H1 (cell line): ENCODE measurements at regions not wholly inside any gene's neighbourhood (a gene's known extent, or its start where the extent isn't known, plus 50 kb on each side); places are given as distances from the start of the nearest gene placed in this dataset.
A peak's percentile ranks its signal among the peaks of the same experiment; 100 is the strongest.

Experiments
- CTCF ChIA-PET: fragments of 300-600 bp; sonication (Branson Sonifier 250); formaldehyde crosslinking; loops from one replicate; lab custom pipeline; 2021; ENCODE audit not compliant: partially characterized antibody; lab: Charles Lee
- POLR2A ChIA-PET: fragments of 300-600 bp; sonication (Branson Sonifier 250); formaldehyde crosslinking; loops from one replicate; lab custom pipeline; 2021; ENCODE audit warnings: inconsistent platforms; ENCODE audit not compliant: partially characterized antibody; lab: Charles Lee
- DNase-seq, 2 experiments: peaks; one replicate each; pipeline versions ENCODE4 v3.0.0 to v3.0.0-alpha.2; 2010 to 2022; ENCODE audit warnings: low spot score in 2 of 2, low read depth in 1 of 2, mixed read lengths in 1 of 2
- FAIRE-seq: peaks from 2 replicates; lab custom pipeline; 2011; peaks lifted over from hg19 to GRCh38; lab: Jason Lieb, UNC
- H2AFZ ChIP-seq: 2 replicates; pipeline ENCODE4 v1.8.1; 2012; ENCODE audit warnings: low read length, inconsistent platforms
- H2AK5ac ChIP-seq: 2 replicates; pipeline ENCODE4 v1.6.1; 2013; ENCODE audit warnings: low read depth, low read length
- H2BK120ac ChIP-seq: replicated peaks from 2 replicates; pipeline ENCODE3; 2013; ENCODE audit warnings: low read depth, low read length, inconsistent platforms
- H2BK12ac ChIP-seq: 2 replicates; pipeline ENCODE4 v1.6.1; 2013; ENCODE audit warnings: low read depth, low read length
- H2BK15ac ChIP-seq: 2 replicates; pipeline ENCODE4 v1.6.1; 2013; ENCODE audit warnings: low read length
- H2BK20ac ChIP-seq: 2 replicates; pipeline ENCODE4 v1.6.1; 2013; ENCODE audit warnings: low read length
- H2BK5ac ChIP-seq: 2 replicates; pipeline ENCODE4 v1.6.1; 2013; ENCODE audit warnings: low read depth, low read length
- H3K14ac ChIP-seq: 2 replicates; pipeline ENCODE4 v1.6.1; 2013; ENCODE audit warnings: inconsistent platforms; ENCODE audit not compliant: insufficient read length
- H3K18ac ChIP-seq: 2 replicates; pipeline ENCODE4 v1.6.1; 2013; ENCODE audit warnings: low read length; ENCODE audit errors: extremely low read depth
- H3K23ac ChIP-seq: 2 replicates; pipeline ENCODE4 v1.6.1; 2013; ENCODE audit warnings: inconsistent platforms; ENCODE audit not compliant: insufficient read length
- H3K23me2 ChIP-seq: 2 replicates; pipeline ENCODE4 v1.6.1; 2013; ENCODE audit warnings: low read depth, low read length
- H3K27ac ChIP-seq: 2 replicates; pipeline ENCODE4 v1.6.1; 2011; ENCODE audit warnings: low read depth, low read length, inconsistent platforms
- H3K27me3 ChIP-seq, 4 experiments: replicated peaks in 1 of 4; 1 replicate in 1 of 4; 2 replicates in 3 of 4; pipeline versions ENCODE4 v1.6.1 to v1.8.1; 2011 to 2013; ENCODE audit warnings: low read length in 3 of 4, mild to moderate bottlenecking in 3 of 4, inconsistent platforms in 2 of 4, mixed read lengths in 2 of 4, moderate library complexity in 1 of 4; ENCODE audit not compliant: control insufficient read depth in 3 of 4, insufficient read depth in 3 of 4; ENCODE audit errors: extremely low read depth in 1 of 4
- H3K36me3 ChIP-seq, 4 experiments: 2 replicates each; pipeline versions ENCODE4 v1.6.1 to v1.8.1; 2011 to 2013; ENCODE audit warnings: mild to moderate bottlenecking in 4 of 4, low read length in 3 of 4, moderate library complexity in 2 of 4, control low read depth in 1 of 4, inconsistent platforms in 1 of 4; ENCODE audit not compliant: insufficient read depth in 4 of 4, control insufficient read depth in 2 of 4
- H3K4ac ChIP-seq: replicated peaks from 2 replicates; pipeline ENCODE3; 2013; ENCODE audit warnings: low read length, low read depth, mixed read lengths, inconsistent platforms; ENCODE audit not compliant: insufficient read length
- H3K4me1 ChIP-seq, 4 experiments: replicated peaks in 1 of 4; 1 replicate in 1 of 4; 2 replicates in 3 of 4; pipeline versions ENCODE4 v1.6.1 to v1.8.1; 2011 to 2013; ENCODE audit warnings: low read length in 3 of 4, inconsistent platforms in 2 of 4, mixed read lengths in 1 of 4; ENCODE audit not compliant: insufficient read depth in 4 of 4, control insufficient read depth in 3 of 4
- H3K4me2 ChIP-seq, 2 experiments: 2 replicates each; pipeline versions ENCODE4 v1.6.1 to v1.8.1; 2011 to 2013; ENCODE audit warnings: low read depth in 2 of 2, low read length in 2 of 2, control low read depth in 1 of 2, inconsistent platforms in 1 of 2, mild to moderate bottlenecking in 1 of 2; ENCODE audit not compliant: insufficient read depth in 1 of 2
- H3K4me3 ChIP-seq, 4 experiments: fragments of 200-600, 300-600 bp in 1 of 4; sonication (generic), shearing (Covaris generic), sonication (Bioruptor Twin) in 1 of 4; 2 replicates each; pipeline versions ENCODE4 v1.5.1 to v1.8.1; 2011 to 2016; ENCODE audit warnings: low read length in 4 of 4, low read depth in 3 of 4, control low read depth in 2 of 4, inconsistent platforms in 2 of 4, mild to moderate bottlenecking in 2 of 4, mixed read lengths in 1 of 4, moderate library complexity in 1 of 4; ENCODE audit not compliant: insufficient read depth in 2 of 4; ENCODE audit errors: extremely low read depth in 1 of 4
- H3K56ac ChIP-seq: replicated peaks from 2 replicates; pipeline ENCODE3; 2013; ENCODE audit warnings: low read depth, mild to moderate bottlenecking, mixed read lengths, low read length, inconsistent platforms; ENCODE audit not compliant: insufficient read length
- H3K79me1 ChIP-seq: 2 replicates; pipeline ENCODE4 v1.6.1; 2013; ENCODE audit warnings: low read depth, low read length, control low read depth
- H3K79me2 ChIP-seq, 2 experiments: 2 replicates each; pipeline versions ENCODE4 v1.6.1 to v1.8.1; 2012 to 2013; ENCODE audit warnings: low read length in 2 of 2, mild to moderate bottlenecking in 2 of 2, inconsistent platforms in 1 of 2; ENCODE audit not compliant: insufficient read depth in 2 of 2, control insufficient read depth in 1 of 2
- H3K9ac ChIP-seq, 4 experiments: replicated peaks in 1 of 4; 1 replicate in 1 of 4; 2 replicates in 3 of 4; pipeline versions ENCODE4 v1.6.1 to v1.8.1; 2011 to 2013; ENCODE audit warnings: low read depth in 3 of 4, low read length in 3 of 4, control low read depth in 2 of 4, mild to moderate bottlenecking in 2 of 4, moderate library complexity in 2 of 4, inconsistent platforms in 1 of 4; ENCODE audit errors: extremely low read depth in 1 of 4
- H3K9me3 ChIP-seq, 2 experiments: 2 replicates each; pipeline versions ENCODE4 v1.6.1 to v1.8.1; 2012 to 2013; ENCODE audit warnings: mild to moderate bottlenecking in 2 of 2, moderate library complexity in 2 of 2, control low read depth in 1 of 2, inconsistent platforms in 1 of 2, low read depth in 1 of 2, low read length in 1 of 2, mixed read lengths in 1 of 2; ENCODE audit not compliant: insufficient read depth in 2 of 2
- H4K20me1 ChIP-seq, 2 experiments: replicated peaks in 1 of 2; 2 replicates each; pipeline versions ENCODE3 to v1.8.1; 2011 to 2013; ENCODE audit warnings: inconsistent platforms in 2 of 2, low read length in 2 of 2, mild to moderate bottlenecking in 1 of 2; ENCODE audit not compliant: insufficient read depth in 2 of 2, control insufficient read depth in 1 of 2
- H4K5ac ChIP-seq: 2 replicates; pipeline ENCODE4 v1.6.1; 2013; ENCODE audit warnings: low read length, low read depth, mixed read lengths, inconsistent platforms; ENCODE audit not compliant: insufficient read length
- H4K8ac ChIP-seq: 2 replicates; pipeline ENCODE4 v1.8.0; 2013; ENCODE audit warnings: mild to moderate bottlenecking, moderate library complexity, low read length, inconsistent platforms; ENCODE audit not compliant: insufficient read depth; ENCODE audit errors: extremely low read depth
- H4K91ac ChIP-seq: replicated peaks from 2 replicates; pipeline ENCODE3; 2013; ENCODE audit warnings: low read length, mixed read lengths, inconsistent platforms; ENCODE audit not compliant: insufficient read length
- CBX5 ChIP-seq: fragments of 300-800, 300-1000 bp; sonication (generic); IDR thresholded peaks from 2 replicates; pipeline ENCODE4 v1.7.1; 2016; ENCODE audit warnings: antibody characterized with exemption, low read length, low read depth
- EGR1 ChIP-seq: IDR thresholded peaks from 2 replicates; pipeline ENCODE4 v1.6.1; 2011; ENCODE audit warnings: low read depth, low read length, borderline replicate concordance
- EP300 ChIP-seq, 2 experiments: IDR thresholded peaks; 1 replicate in 1 of 2; 2 replicates in 1 of 2; pipeline ENCODE4 v1.6.1; 2011 to 2012; ENCODE audit warnings: low read depth in 2 of 2, low read length in 2 of 2, mild to moderate bottlenecking in 2 of 2, borderline replicate concordance in 1 of 2, inconsistent platforms in 1 of 2, moderate library complexity in 1 of 2
- EZH2 ChIP-seq: fragments of 200-600 bp; sonication (generic); IDR thresholded peaks from 2 replicates; pipeline ENCODE4 v1.7.1; 2012; ENCODE audit warnings: low read depth, mild to moderate bottlenecking, moderate library complexity, low read length, inconsistent platforms; ENCODE audit not compliant: severe bottlenecking
- KDM4A ChIP-seq: IDR thresholded peaks from one replicate; pipeline ENCODE4 v1.7.1; 2012; ENCODE audit warnings: low read depth, mild to moderate bottlenecking, moderate library complexity, low read length, inconsistent platforms; ENCODE audit not compliant: severe bottlenecking
- NRF1 ChIP-seq: IDR thresholded peaks from 2 replicates; pipeline ENCODE4 v1.6.1; 2011; ENCODE audit warnings: mild to moderate bottlenecking, low read depth, low read length, improper control_type of control experiment
- PHF8 ChIP-seq: fragments of 200-600 bp; sonication (generic); conservative IDR thresholded peaks from 2 replicates; pipeline ENCODE4 v1.7.1; 2012; ENCODE audit warnings: low read depth, mild to moderate bottlenecking, inconsistent platforms, low read length, moderate library complexity
- RNF2 ChIP-seq: fragments of 200-900, 300-1000 bp; sonication (generic); IDR thresholded peaks from 2 replicates; pipeline ENCODE4 v1.7.1; 2016; ENCODE audit warnings: borderline replicate concordance, low read depth, mild to moderate bottlenecking, antibody characterized with exemption, low read length; ENCODE audit not compliant: poor library complexity, severe bottlenecking; ENCODE audit errors: missing control alignments
- SP1 ChIP-seq: IDR thresholded peaks from 2 replicates; pipeline ENCODE4 v1.6.1; 2011; ENCODE audit warnings: low read depth, low read length
- SP4 ChIP-seq: IDR thresholded peaks from 2 replicates; pipeline ENCODE4 v1.6.1; 2012; ENCODE audit warnings: low read length, inconsistent platforms
- SRF ChIP-seq: IDR thresholded peaks from 2 replicates; pipeline ENCODE4 v1.6.1; 2011; ENCODE audit warnings: mild to moderate bottlenecking, low read depth, low read length, moderate library complexity
- TAF1 ChIP-seq: IDR thresholded peaks from 2 replicates; pipeline ENCODE4 v1.6.1; 2011; ENCODE audit warnings: mild to moderate bottlenecking, low read depth, low read length
- TBP ChIP-seq: IDR thresholded peaks from 2 replicates; pipeline ENCODE4 v1.6.1; 2011; ENCODE audit warnings: low read depth, low read length, improper control_type of control experiment
- TEAD4 ChIP-seq: IDR thresholded peaks from 2 replicates; pipeline ENCODE4 v1.6.1; 2012; ENCODE audit warnings: low read depth, low read length, inconsistent platforms, mixed read lengths
- YY1 ChIP-seq: IDR thresholded peaks from 2 replicates; pipeline ENCODE4 v1.6.1; 2011; ENCODE audit warnings: low read depth, mild to moderate bottlenecking, low read length
- WGBS, 2 experiments: shearing (Covaris generic) in 1 of 2; methylation state at CpG; one replicate each; pipeline versions ENCODE4 v1.1.6 to v1.1.7; 2013 to 2015; ENCODE audit warnings: low lambda C conversion rate in 2 of 2, mixed read lengths in 2 of 2, inconsistent platforms in 1 of 2, low coverage in 1 of 2, missing lambda C conversion rate in 1 of 2; ENCODE audit not compliant: insufficient replicate concordance in 2 of 2, insufficient coverage in 1 of 2, insufficient read length in 1 of 2; ENCODE audit errors: extremely low coverage in 1 of 2, missing lambda C conversion rate in 1 of 2; 5-methylcytosine and 5-hydroxymethylcytosine counted together

DNA sequence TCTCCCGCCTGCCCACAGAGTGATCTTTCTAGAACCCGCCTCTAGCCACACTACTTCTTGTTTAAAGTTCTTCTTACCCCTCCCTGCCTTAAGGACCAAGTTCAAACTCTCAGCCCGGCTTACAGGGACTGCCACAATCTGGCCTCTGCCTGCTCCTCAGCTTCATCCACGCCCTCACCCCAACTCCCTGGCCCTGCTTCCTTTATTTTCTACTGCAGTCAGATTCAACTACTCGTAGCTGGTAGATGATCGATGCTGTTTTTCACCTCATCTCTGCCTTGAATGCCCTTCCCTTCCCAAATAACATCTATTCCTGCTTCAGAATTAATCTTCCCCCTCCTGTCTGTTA is 508.5 kb downstream of the RPS24 start:
- no peak for DNase-seq
- Histone ChIP-seq H3K4me1 (peaks cover 0 to 7% (median 0%) of the 10 kb centered on the region in 4 experiments; a peak in 3 of 7 replicates), H3K9ac (no peak overlapping the region), H4K8ac (no peak overlapping the region), H3K18ac (no peak overlapping the region), H4K20me1 (no peaks in the 10 kb centered on the region), H3K27ac (no peak overlapping the region), H3K36me3 (no peaks in the 10 kb centered on the region), H2BK20ac (no peak overlapping the region), H4K91ac (no peak overlapping the region), H3K4me3 (no peak overlapping the region), H3K23ac (no peak overlapping the region), H3K27me3 (no peaks in the 10 kb centered on the region), H3K23me2 (no peaks in the 10 kb centered on the region), H3K56ac (no peak overlapping the region), H3K4ac (no peak overlapping the region), H3K4me2 (no peak overlapping the region), H2BK15ac (no peak overlapping the region), H2AFZ (peak overlapping the region; percentile 44; the same call in 1 of the 2 replicates), H3K79me2 (no peaks in the 10 kb centered on the region), H2BK12ac (no peak overlapping the region), H3K14ac (no peak overlapping the region), H2BK120ac (no peak overlapping the region), H2BK5ac (no peak overlapping the region), H3K9me3 (no peaks in the 10 kb centered on the region), H4K5ac (no peak overlapping the region), H2AK5ac (no peak overlapping the region), H3K79me1 (no peaks in the 10 kb centered on the region)
- POLR2A ChIA-PET: interaction anchor here (0.9 kb wide), 1 partner anchor 18 kb away, joined by 3 read pairs; no protein-coding TSS in a partner anchor
- WGBS, 2 experiments: 77% methylated on average over 6 of the region's 6 CpGs; no CpG with 5 or more reads in 1 of the 2 experiments
- CTCF ChIA-PET: interaction anchor here (0.7 to 3.3 kb wide), 10 partner anchors 11 to 161 kb away, joined by 3 to 10 read pairs (median 3); no protein-coding TSS in a partner anchor
- FAIRE-seq: no peak
- TF ChIP-seq RNF2 (no peak), SP1 (no peak), EZH2 (no peak), EP300 (IDR thresholded peaks at IDR 0.05; ENCODE audit: borderline replicate concordance in 1 of 2, low read depth in 2 of 2, low read length in 2 of 2) (no peak), NRF1 (no peak), CBX5 (no peak), SP4 (no peak), TAF1 (no peak), EGR1 (no peak), TBP (no peak), PHF8 (no peak), TEAD4 (no peak), SRF (no peak), YY1 (no peak), KDM4A (no peak)
